Immature natural killer cell (primary cell): ENCODE measurements at regions not wholly inside any gene's neighbourhood (a gene's known extent, or its start where the extent isn't known, plus 50 kb on each side); places are given as distances from the start of the nearest gene placed in this dataset.

Experiments
- DNase-seq, 3 donors: peaks; one replicate each; pipeline ENCODE4 v3.0.0; 2022; ENCODE audit warnings: mixed read lengths in 1 of 3
- H3K27ac Mint-ChIP-seq, 6 donors: one replicate each; pipeline ENCODE4 v1.8.0; 2020; ENCODE audit warnings: mixed read lengths in 6 of 6, mild to moderate bottlenecking in 5 of 6, inconsistent platforms in 4 of 6, moderate library complexity in 3 of 6
- H3K27me3 Mint-ChIP-seq, 3 donors: one replicate each; pipeline ENCODE4 v1.8.0; 2020 to 2021; ENCODE audit warnings: low read depth in 3 of 3, mild to moderate bottlenecking in 3 of 3, mixed read lengths in 3 of 3, moderate library complexity in 3 of 3, inconsistent platforms in 1 of 3
- H3K36me3 Mint-ChIP-seq, 3 donors: one replicate each; pipeline ENCODE4 v1.8.0; 2020; ENCODE audit warnings: mixed read lengths in 3 of 3, inconsistent platforms in 2 of 3, mild to moderate bottlenecking in 2 of 3
- H3K4me1 Mint-ChIP-seq, 2 donors: one replicate each; pipeline ENCODE4 v1.8.0; 2020; ENCODE audit warnings: inconsistent platforms in 2 of 2, mild to moderate bottlenecking in 2 of 2, mixed read lengths in 2 of 2, moderate library complexity in 1 of 2
- H3K4me3 Mint-ChIP-seq, 5 donors: one replicate each; pipeline ENCODE4 v1.8.0; 2020; ENCODE audit warnings: mild to moderate bottlenecking in 5 of 5, mixed read lengths in 5 of 5, inconsistent platforms in 3 of 5, moderate library complexity in 3 of 5
- H3K9me3 Mint-ChIP-seq, 6 donors: one replicate each; pipeline ENCODE4 v1.8.0; 2020; ENCODE audit warnings: mild to moderate bottlenecking in 6 of 6, mixed read lengths in 6 of 6, inconsistent platforms in 4 of 6, moderate library complexity in 3 of 6

DNA sequence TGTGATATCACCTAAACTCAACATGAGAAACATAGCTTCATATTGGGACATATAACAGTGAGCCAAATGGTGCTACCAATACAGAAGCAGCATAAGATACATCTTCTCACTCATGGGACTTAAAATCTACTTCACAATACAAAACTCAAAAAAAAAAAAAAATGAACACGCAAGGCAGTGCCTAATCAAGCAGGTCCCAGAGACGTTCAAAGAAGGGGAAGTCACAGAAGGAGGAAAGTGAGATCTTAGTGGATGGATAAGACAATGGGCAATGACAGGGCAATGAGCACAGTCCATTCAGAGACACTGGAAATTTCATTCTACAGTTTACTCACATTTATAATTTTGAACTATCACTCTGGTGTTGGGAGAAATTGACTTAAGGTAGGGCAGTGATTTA lies 88.3 kb downstream of the FAM50B start:
- H3K36me3 Mint-ChIP-seq = no peaks in the 10 kb centered on the region
- H3K27ac Mint-ChIP-seq = no peak overlapping the region
- H3K4me1 Mint-ChIP-seq = no peaks in the 10 kb centered on the region
- DNase-seq = no peak
- no peaks in the 10 kb centered on the region for H3K9me3 Mint-ChIP-seq
- peaks cover 0 to 6% (median 2%) of the 10 kb centered on the region in 3 donors for H3K27me3 Mint-ChIP-seq
- no peak overlapping the region for H3K4me3 Mint-ChIP-seq

- Mint-ChIP-seq H3K4me3 (no peak overlapping the region), H3K9me3 (no peaks in the 10 kb centered on the region), H3K27ac (no peak overlapping the region), H3K36me3 (no peaks in the 10 kb centered on the region), H3K4me1 (no peaks in the 10 kb centered on the region), H3K27me3 (peaks cover 2 to 6% (median 3%) of the 10 kb centered on the region in 3 donors)
- DNase-seq = no peak
Observed at GRCh38 chr6:3938715-3939367, 89.7 kb downstream of the FAM50B start.

- Mint-ChIP-seq H3K36me3 (no peaks in the 10 kb centered on the region), H3K27me3 (peaks cover 3 to 6% (median 4%) of the 10 kb centered on the region in 3 donors), H3K4me3 (no peak overlapping the region), H3K27ac (no peak overlapping the region), H3K4me1 (no peaks in the 10 kb centered on the region), H3K9me3 (no peaks in the 10 kb centered on the region)
- DNase-seq = no peak
Observed at GRCh38 chr6:3939368-3939958, 90.3 kb downstream of the FAM50B start.

DNA sequence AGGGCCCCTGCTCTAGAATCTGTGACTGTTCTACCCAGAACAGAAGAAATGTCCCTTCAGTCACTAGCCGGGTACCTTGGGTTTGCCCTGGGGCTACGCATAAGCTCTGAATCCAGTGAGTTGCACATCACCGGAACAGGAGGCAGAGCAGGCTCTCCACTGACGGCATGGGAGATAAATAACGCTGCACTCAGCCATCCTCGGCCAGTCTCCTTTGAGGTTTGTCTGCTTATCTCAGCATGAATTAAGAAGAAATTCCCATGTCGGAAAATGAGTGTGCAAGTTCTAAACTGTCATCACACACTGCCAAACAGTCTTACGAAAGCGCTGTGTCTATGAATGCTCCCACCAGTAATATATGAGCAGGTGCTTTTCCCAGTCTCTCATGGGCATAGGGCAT lies 90.8 kb downstream of the FAM50B start:
- no peaks in the 10 kb centered on the region for H3K36me3 Mint-ChIP-seq
- H3K9me3 Mint-ChIP-seq = no peaks in the 10 kb centered on the region
- no peak overlapping the region for H3K27ac Mint-ChIP-seq

DNA sequence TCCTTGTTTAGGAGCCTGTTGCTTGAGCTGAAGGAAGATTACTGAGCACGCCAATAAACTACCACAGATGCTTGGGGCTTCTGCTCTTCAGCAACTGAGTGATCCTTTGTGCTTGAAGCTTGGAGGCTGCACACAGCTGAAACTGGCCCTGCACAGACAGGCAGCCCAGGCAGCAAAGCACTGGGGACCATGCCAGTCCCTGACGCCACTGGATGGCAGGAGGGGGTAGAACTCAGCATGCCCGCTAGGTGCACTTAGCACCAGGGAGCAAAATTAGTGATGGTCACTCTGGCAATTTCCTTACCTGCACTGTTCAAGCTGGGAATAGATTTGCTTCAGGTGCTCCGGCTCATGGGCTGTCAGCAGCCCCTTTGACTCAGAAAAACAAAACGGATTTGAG lies 91.5 kb downstream of the FAM50B start:
- Mint-ChIP-seq H3K4me3 (no peak overlapping the region), H3K36me3 (no peaks in the 10 kb centered on the region), H3K27ac (no peak overlapping the region), H3K27me3 (peaks cover 5 to 12% (median 6%) of the 10 kb centered on the region in 3 donors), H3K9me3 (no peaks in the 10 kb centered on the region), H3K4me1 (no peaks in the 10 kb centered on the region)
- DNase-seq = no peak

More for the DNA sequence above, 90.8 kb downstream of the FAM50B start:
- H3K27me3 Mint-ChIP-seq = peaks cover 3 to 9% (median 5%) of the 10 kb centered on the region in 3 donors
- DNase-seq = no peak
- H3K4me1 Mint-ChIP-seq = no peaks in the 10 kb centered on the region
- H3K4me3 Mint-ChIP-seq = no peak overlapping the region

GRCh38 chr6:3943331-3943765 lies 94.2 kb downstream of the FAM50B start:
- no peak for DNase-seq
- H3K9me3 Mint-ChIP-seq = no peaks in the 10 kb centered on the region
- H3K4me1 Mint-ChIP-seq = no peaks in the 10 kb centered on the region
- no peaks in the 10 kb centered on the region for H3K36me3 Mint-ChIP-seq
- no peak overlapping the region for H3K27ac Mint-ChIP-seq
- no peak overlapping the region for H3K4me3 Mint-ChIP-seq
- H3K27me3 Mint-ChIP-seq = peaks cover 3 to 12% (median 9%) of the 10 kb centered on the region in 3 donors

GRCh38 chr6:3944246-3944645 lies 95.1 kb downstream of the FAM50B start:
- H3K4me3 Mint-ChIP-seq = no peak overlapping the region
- no peaks in the 10 kb centered on the region for H3K4me1 Mint-ChIP-seq
- peaks cover 3 to 14% (median 14%) of the 10 kb centered on the region in 3 donors for H3K27me3 Mint-ChIP-seq
- DNase-seq = no peak
- H3K27ac Mint-ChIP-seq = no peak overlapping the region
- no peaks in the 10 kb centered on the region for H3K36me3 Mint-ChIP-seq
- H3K9me3 Mint-ChIP-seq = no peaks in the 10 kb centered on the region

DNA sequence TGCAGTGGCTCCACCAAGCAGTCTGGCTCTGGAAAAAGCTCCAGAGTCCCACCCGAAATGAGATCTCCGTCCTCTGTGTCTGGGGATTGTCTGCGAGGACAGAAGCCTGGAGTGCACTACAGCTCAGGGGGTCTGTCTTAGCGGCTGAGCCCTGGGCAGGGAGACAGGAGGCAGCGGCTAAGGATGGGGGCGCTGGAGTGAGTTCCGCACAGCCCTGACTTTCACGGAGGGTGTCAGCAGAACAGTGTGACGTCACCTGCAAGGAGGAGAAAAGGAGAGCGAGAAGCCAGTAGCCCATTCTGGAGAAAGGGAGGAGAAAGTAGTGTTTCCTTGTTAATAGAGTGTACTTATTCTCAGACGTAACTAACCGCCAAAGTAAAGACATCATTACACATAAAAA lies 97.6 kb downstream of the FAM50B start:
- H3K4me3 Mint-ChIP-seq = no peak overlapping the region
- DNase-seq = no peak
- H3K27ac Mint-ChIP-seq = no peak overlapping the region
- H3K27me3 Mint-ChIP-seq = peaks cover 3 to 14% (median 12%) of the 10 kb centered on the region in 3 donors
- no peaks in the 10 kb centered on the region for H3K4me1 Mint-ChIP-seq
- no peaks in the 10 kb centered on the region for H3K9me3 Mint-ChIP-seq
- no peaks in the 10 kb centered on the region for H3K36me3 Mint-ChIP-seq

DNA sequence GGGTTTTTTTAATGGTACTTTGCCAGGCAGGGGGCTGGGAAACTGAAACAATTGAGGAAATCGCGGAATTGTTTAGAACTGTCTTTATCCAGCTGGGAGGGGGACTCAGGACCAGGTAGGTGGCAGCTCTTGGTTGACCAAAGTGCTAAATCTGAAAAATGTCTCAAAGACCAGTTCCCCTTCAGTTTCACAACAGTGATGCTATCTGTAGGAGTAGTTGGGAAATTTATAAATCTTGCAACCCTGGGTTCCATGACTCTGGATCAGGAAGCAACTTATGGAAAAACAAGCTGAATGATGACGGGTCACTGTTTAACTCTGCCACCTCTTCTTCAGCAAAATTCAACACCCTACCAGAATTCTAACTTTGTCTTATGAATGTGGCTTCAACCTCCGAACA lies 99.7 kb downstream of the FAM50B start:
- Mint-ChIP-seq H3K9me3 (no peaks in the 10 kb centered on the region), H3K36me3 (no peaks in the 10 kb centered on the region), H3K4me1 (no peaks in the 10 kb centered on the region), H3K4me3 (no peak overlapping the region), H3K27me3 (peaks cover 3 to 22% (median 14%) of the 10 kb centered on the region in 3 donors), H3K27ac (no peak overlapping the region)
- no peak for DNase-seq

GRCh38 chr6:3949521-3949920 lies 100.3 kb downstream of the FAM50B start:
- Mint-ChIP-seq H3K36me3 (no peaks in the 10 kb centered on the region), H3K4me3 (no peak overlapping the region), H3K27ac (no peak overlapping the region), H3K4me1 (no peaks in the 10 kb centered on the region), H3K9me3 (no peaks in the 10 kb centered on the region), H3K27me3 (peaks cover 2 to 27% (median 17%) of the 10 kb centered on the region in 3 donors)
- DNase-seq = no peak

- H3K27me3 Mint-ChIP-seq = peaks cover 2 to 17% (median 6%) of the 10 kb centered on the region in 3 donors
- no peak overlapping the region for H3K4me3 Mint-ChIP-seq
- peaks cover 0 to 9% (median 3%) of the 10 kb centered on the region in 6 donors for H3K9me3 Mint-ChIP-seq
- H3K36me3 Mint-ChIP-seq = no peaks in the 10 kb centered on the region
- no peaks in the 10 kb centered on the region for H3K4me1 Mint-ChIP-seq
- H3K27ac Mint-ChIP-seq = no peak overlapping the region
- no peak for DNase-seq
Observed at GRCh38 chr6:3956054-3956453, 106.9 kb downstream of the FAM50B start.

- H3K27ac Mint-ChIP-seq = no peak overlapping the region
- H3K36me3 Mint-ChIP-seq = no peaks in the 10 kb centered on the region
Observed at GRCh38 chr6:3957321-3957720, 108.1 kb downstream of the FAM50B start.

GRCh38 chr6:3958255-3958654 lies 109.1 kb downstream of the FAM50B start:
- Mint-ChIP-seq H3K27me3 (peaks cover 2 to 11% (median 6%) of the 10 kb centered on the region in 3 donors), H3K36me3 (peaks cover 0 to 1% (median 0%) of the 10 kb centered on the region in 3 donors), H3K9me3 (peaks cover 0 to 9% (median 3%) of the 10 kb centered on the region in 6 donors), H3K4me3 (no peak overlapping the region), H3K27ac (no peak overlapping the region), H3K4me1 (no peaks in the 10 kb centered on the region)
- DNase-seq = no peak

More at GRCh38 chr6:3957321-3957720, 108.1 kb downstream of the FAM50B start:
- DNase-seq = no peak
- peaks cover 0 to 9% (median 3%) of the 10 kb centered on the region in 6 donors for H3K9me3 Mint-ChIP-seq
- peaks cover 2 to 11% (median 6%) of the 10 kb centered on the region in 3 donors for H3K27me3 Mint-ChIP-seq
- H3K4me1 Mint-ChIP-seq = no peaks in the 10 kb centered on the region
- H3K4me3 Mint-ChIP-seq = no peak overlapping the region

GRCh38 chr6:3959385-3959784 lies 110.2 kb downstream of the FAM50B start:
- Mint-ChIP-seq H3K27ac (no peak overlapping the region), H3K4me1 (no peaks in the 10 kb centered on the region), H3K9me3 (peaks cover 0 to 9% (median 3%) of the 10 kb centered on the region in 6 donors)

More at GRCh38 chr6:3959385-3959784, 110.2 kb downstream of the FAM50B start:
- H3K36me3 Mint-ChIP-seq = peaks cover 0 to 7% (median 0%) of the 10 kb centered on the region in 3 donors
- DNase-seq = no peak
- no peak overlapping the region for H3K4me3 Mint-ChIP-seq
- H3K27me3 Mint-ChIP-seq = peaks cover 0 to 1% (median under 1%) of the 10 kb centered on the region in 3 donors
